ENCODE measurements at regions not wholly inside any gene's neighbourhood (a gene's known extent, or its start where the extent isn't known, plus 50 kb on each side); places are given as distances from the start of the nearest gene placed in this dataset.

- TF ChIP-seq CTCF (IDR thresholded peaks at IDR 0.05): no peak
- no peak for TF ChIP-seq POLR2A (IDR thresholded peaks at IDR 0.05)
Measured at GRCh38 chr11:71192629-71193028, 59.7 kb downstream of the SHANK2 start.
